Muscle layer of duodenum (tissue), 2 donors: ENCODE measurements at regions not wholly inside any gene's neighbourhood (a gene's known extent, or its start where the extent isn't known, plus 50 kb on each side); places are given as distances from the start of the nearest gene placed in this dataset.

Source experiments
- H3K27ac ChIP-seq: one replicate; pipeline ENCODE4 v1.7.0; 2013; ENCODE audit warnings: mild to moderate bottlenecking, low read length
- H3K27me3 ChIP-seq: one replicate; pipeline ENCODE4 v1.7.0; 2013; ENCODE audit warnings: low read depth, mild to moderate bottlenecking, control low read depth, low read length
- H3K36me3 ChIP-seq, 2 donors: one replicate each; pipeline ENCODE4 v1.7.0; 2013; ENCODE audit warnings: low read length in 2 of 2, control low read depth in 1 of 2, mild to moderate bottlenecking in 1 of 2; ENCODE audit not compliant: insufficient read depth in 2 of 2, control insufficient read depth in 1 of 2
- H3K4me1 ChIP-seq, 2 donors: one replicate each; pipeline ENCODE4 v1.7.0; 2013; ENCODE audit warnings: low read length in 2 of 2, mild to moderate bottlenecking in 2 of 2, control low read depth in 1 of 2, moderate library complexity in 1 of 2; ENCODE audit not compliant: insufficient read depth in 2 of 2, control insufficient read depth in 1 of 2
- H3K4me3 ChIP-seq, 2 donors: one replicate each; pipeline ENCODE4 v1.7.0; 2013; ENCODE audit warnings: low read length in 2 of 2, low read depth in 1 of 2, mild to moderate bottlenecking in 1 of 2
- H3K9me3 ChIP-seq, 2 donors: one replicate each; pipeline ENCODE4 v1.7.0; 2013; ENCODE audit warnings: low read length in 2 of 2, control low read depth in 1 of 2, mild to moderate bottlenecking in 1 of 2; ENCODE audit not compliant: control insufficient read depth in 1 of 2
- donor health status: healthy.

GRCh38 chr1:84759756-84760155 lies 69.5 kb upstream of the SSX2IP start:
- Histone ChIP-seq H3K9me3 (no peaks in the 10 kb centered on the region), H3K27ac (no peak overlapping the region), H3K4me1 (no peaks in the 10 kb centered on the region), H3K4me3 (no peak overlapping the region), H3K27me3 (no peaks in the 10 kb centered on the region), H3K36me3 (no peaks in the 10 kb centered on the region)

GRCh38 chr1:84758968-84759491 lies 68.8 kb upstream of the SSX2IP start:
- peak overlapping the region in 1 of 2 donors; percentile 10 for H3K4me3 ChIP-seq
- no peak overlapping the region for H3K27ac ChIP-seq
- no peaks in the 10 kb centered on the region for H3K9me3 ChIP-seq
- no peaks in the 10 kb centered on the region for H3K4me1 ChIP-seq
- H3K36me3 ChIP-seq = no peaks in the 10 kb centered on the region
- H3K27me3 ChIP-seq = no peaks in the 10 kb centered on the region

- Histone ChIP-seq H3K36me3 (no peaks in the 10 kb centered on the region), H3K9me3 (no peaks in the 10 kb centered on the region), H3K4me3 (no peak overlapping the region), H3K4me1 (no peaks in the 10 kb centered on the region), H3K27me3 (no peaks in the 10 kb centered on the region), H3K27ac (no peak overlapping the region)
Observed at GRCh38 chr1:84758476-84758875, 68.2 kb upstream of the SSX2IP start.

GRCh38 chr1:84757301-84757700 lies 67.0 kb upstream of the SSX2IP start:
- Histone ChIP-seq H3K4me1 (no peaks in the 10 kb centered on the region), H3K36me3 (no peaks in the 10 kb centered on the region), H3K27me3 (no peaks in the 10 kb centered on the region), H3K27ac (no peak overlapping the region), H3K4me3 (no peak overlapping the region), H3K9me3 (no peaks in the 10 kb centered on the region)

GRCh38 chr1:84756455-84757082 lies 66.3 kb upstream of the SSX2IP start:
- Histone ChIP-seq H3K27me3 (no peaks in the 10 kb centered on the region), H3K27ac (no peak overlapping the region), H3K9me3 (no peaks in the 10 kb centered on the region), H3K4me3 (no peak overlapping the region), H3K36me3 (no peaks in the 10 kb centered on the region), H3K4me1 (no peaks in the 10 kb centered on the region)

- Histone ChIP-seq H3K27me3 (no peaks in the 10 kb centered on the region), H3K27ac (no peak overlapping the region), H3K4me3 (no peak overlapping the region), H3K9me3 (no peaks in the 10 kb centered on the region), H3K4me1 (no peaks in the 10 kb centered on the region), H3K36me3 (no peaks in the 10 kb centered on the region)
Observed at GRCh38 chr1:84756001-84756400, 65.7 kb upstream of the SSX2IP start.

- no peak overlapping the region for H3K27ac ChIP-seq
- no peak overlapping the region for H3K4me3 ChIP-seq
- H3K4me1 ChIP-seq = no peaks in the 10 kb centered on the region
- H3K27me3 ChIP-seq = no peaks in the 10 kb centered on the region
- H3K36me3 ChIP-seq = no peaks in the 10 kb centered on the region
- H3K9me3 ChIP-seq = no peaks in the 10 kb centered on the region
Observed at GRCh38 chr1:84755216-84755615, 65.0 kb upstream of the SSX2IP start.

- no peak overlapping the region for H3K4me3 ChIP-seq
- no peaks in the 10 kb centered on the region for H3K27me3 ChIP-seq
- H3K36me3 ChIP-seq = no peaks in the 10 kb centered on the region
- no peaks in the 10 kb centered on the region for H3K9me3 ChIP-seq
- no peaks in the 10 kb centered on the region for H3K4me1 ChIP-seq
- H3K27ac ChIP-seq = no peak overlapping the region
Observed at GRCh38 chr1:84754386-84754703, 64.1 kb upstream of the SSX2IP start.

- H3K9me3 ChIP-seq = no peaks in the 10 kb centered on the region
- no peaks in the 10 kb centered on the region for H3K27me3 ChIP-seq
- no peak overlapping the region for H3K4me3 ChIP-seq
- H3K36me3 ChIP-seq = no peaks in the 10 kb centered on the region
- H3K27ac ChIP-seq = no peak overlapping the region
- no peaks in the 10 kb centered on the region for H3K4me1 ChIP-seq
Observed at GRCh38 chr1:84753516-84754385, 63.5 kb upstream of the SSX2IP start.

- Histone ChIP-seq H3K27me3 (no peaks in the 10 kb centered on the region), H3K9me3 (no peaks in the 10 kb centered on the region), H3K27ac (no peak overlapping the region), H3K4me3 (no peak overlapping the region), H3K36me3 (no peaks in the 10 kb centered on the region), H3K4me1 (no peaks in the 10 kb centered on the region)
Observed at GRCh38 chr1:84750110-84750730, 60.0 kb upstream of the SSX2IP start.

- Histone ChIP-seq H3K27ac (no peak overlapping the region), H3K9me3 (no peaks in the 10 kb centered on the region), H3K4me1 (no peaks in the 10 kb centered on the region), H3K36me3 (no peaks in the 10 kb centered on the region), H3K4me3 (no peak overlapping the region), H3K27me3 (no peaks in the 10 kb centered on the region)
Observed at GRCh38 chr1:84749427-84749826, 59.2 kb upstream of the SSX2IP start.
